GM21723 (cell line): ENCODE measurements at regions not wholly inside any gene's neighbourhood (a gene's known extent, or its start where the extent isn't known, plus 50 kb on each side); places are given as distances from the start of the nearest gene placed in this dataset.

Experiments
- ATAC-seq: cut with Tn5 transposase; IDR thresholded peaks from one replicate; pipeline ENCODE4 v1.9.1; 2021; ENCODE audit warnings: mild to moderate bottlenecking, moderate library complexity; ENCODE audit not compliant: unreplicated experiment

GRCh38 chr16:85252461-85252860, 140.2 kb upstream of the CIBAR2 start:
- ATAC-seq: no peak

GRCh38 chr16:85253084-85253941, 141.0 kb upstream of the CIBAR2 start:
- no peak for ATAC-seq

GRCh38 chr16:85254051-85254450, 141.8 kb upstream of the CIBAR2 start:
- no peak for ATAC-seq

GRCh38 chr16:85254921-85255320, 142.6 kb upstream of the CIBAR2 start:
- no peak for ATAC-seq

GRCh38 chr16:85255777-85256176, 143.5 kb upstream of the CIBAR2 start:
- ATAC-seq: no peak

- ATAC-seq: no peak
Observed at GRCh38 chr16:85256190-85256739, 144.0 kb upstream of the CIBAR2 start.

GRCh38 chr16:85257483-85257882, 145.2 kb upstream of the CIBAR2 start:
- no peak for ATAC-seq

GRCh38 chr16:85258166-85258565, 145.9 kb upstream of the CIBAR2 start:
- ATAC-seq: no peak

GRCh38 chr16:85258629-85259028, 146.4 kb upstream of the CIBAR2 start:
- ATAC-seq: no peak

GRCh38 chr16:85259115-85259831, 147.0 kb upstream of the CIBAR2 start:
- ATAC-seq: no peak

GRCh38 chr16:85259832-85260167, 147.5 kb upstream of the CIBAR2 start:
- no peak for ATAC-seq

GRCh38 chr16:85261204-85261603, 148.9 kb upstream of the CIBAR2 start:
- no peak for ATAC-seq

GRCh38 chr16:85261657-85262557, 149.6 kb upstream of the CIBAR2 start:
- no peak for ATAC-seq

- ATAC-seq: no peak
Observed at GRCh38 chr16:85262558-85263238, 150.4 kb upstream of the CIBAR2 start.

- no peak for ATAC-seq
Observed at GRCh38 chr16:85263239-85263585, 150.9 kb upstream of the CIBAR2 start.

- ATAC-seq: no peak
Observed at GRCh38 chr16:85264752-85265151, 152.5 kb upstream of the CIBAR2 start.

- no peak for ATAC-seq
Observed at GRCh38 chr16:85265161-85265784, 153.0 kb upstream of the CIBAR2 start.

- no peak for ATAC-seq
Observed at GRCh38 chr16:85265810-85266209, 153.5 kb upstream of the CIBAR2 start.

- ATAC-seq: no peak
Observed at GRCh38 chr16:85266857-85267256, 154.6 kb upstream of the CIBAR2 start.

- ATAC-seq: no peak
Observed at GRCh38 chr16:85267414-85267945, 155.2 kb upstream of the CIBAR2 start.
